CD4-positive, CD25-positive, alpha-beta regulatory T cell (primary cell): ENCODE measurements at regions not wholly inside any gene's neighbourhood (a gene's known extent, or its start where the extent isn't known, plus 50 kb on each side); places are given as distances from the start of the nearest gene placed in this dataset.

Source experiments
- ATAC-seq, 2 donors: fragments of 150-1000 bp; cut with Tn5 transposase; one replicate each; pipeline ENCODE4 v1.10.0; 2021; ENCODE audit warnings: low read depth in 2 of 2, moderate number of reproducible peaks in 2 of 2, moderate library complexity in 1 of 2
- DNase-seq, 3 donors: peaks; one replicate each; pipeline versions ENCODE4 v3.0.0 to v3.0.0-alpha.2; 2012 to 2022; ENCODE audit warnings: mixed read lengths in 1 of 3
- H3K27ac ChIP-seq: one replicate; pipeline ENCODE4 v1.7.0; 2013; ENCODE audit warnings: mild to moderate bottlenecking, low read length; ENCODE audit not compliant: insufficient read depth, poor library complexity, severe bottlenecking
- H3K27me3 ChIP-seq: one replicate; pipeline ENCODE4 v1.7.0; 2013; ENCODE audit warnings: low read length; ENCODE audit not compliant: control insufficient read depth, insufficient read depth
- H3K36me3 ChIP-seq: one replicate; pipeline ENCODE4 v1.7.0; 2013; ENCODE audit warnings: mild to moderate bottlenecking, low read length, moderate library complexity; ENCODE audit not compliant: control insufficient read depth, insufficient read depth
- H3K4me1 ChIP-seq: 2 replicates; pipeline ENCODE4 v1.7.0; 2013; ENCODE audit warnings: mild to moderate bottlenecking, low read length; ENCODE audit not compliant: insufficient read depth, control insufficient read depth, poor library complexity, severe bottlenecking
- H3K4me3 ChIP-seq: one replicate; pipeline ENCODE4 v1.7.0; 2013; ENCODE audit warnings: low read depth, mild to moderate bottlenecking, low read length, moderate library complexity
- H3K9me3 ChIP-seq, 2 experiments: 1 replicate in 1 of 2; 2 replicates in 1 of 2; pipeline ENCODE4 v1.7.0; 2013; ENCODE audit warnings: low read length in 2 of 2, mild to moderate bottlenecking in 1 of 2, moderate library complexity in 1 of 2; ENCODE audit not compliant: control insufficient read depth in 2 of 2
- H3K27ac Mint-ChIP-seq, 3 donors: one replicate each; pipeline ENCODE4 v1.8.0; 2020 to 2022; ENCODE audit warnings: mild to moderate bottlenecking in 3 of 3, mixed read lengths in 3 of 3, moderate library complexity in 2 of 3
- H3K27me3 Mint-ChIP-seq: one replicate; pipeline ENCODE4 v1.8.0; 2022; ENCODE audit warnings: mild to moderate bottlenecking, mixed read lengths
- H3K36me3 Mint-ChIP-seq: one replicate; pipeline ENCODE4 v1.8.0; 2020; ENCODE audit warnings: mixed read lengths
- H3K4me1 Mint-ChIP-seq, 4 donors: one replicate each; pipeline ENCODE4 v1.8.0; 2020 to 2022; ENCODE audit warnings: mixed read lengths in 4 of 4, mild to moderate bottlenecking in 1 of 4
- H3K4me3 Mint-ChIP-seq, 4 donors: one replicate each; pipeline ENCODE4 v1.8.0; 2020 to 2022; ENCODE audit warnings: mild to moderate bottlenecking in 4 of 4, mixed read lengths in 4 of 4, moderate library complexity in 3 of 4
- H3K9me3 Mint-ChIP-seq, 7 donors: one replicate each; pipeline ENCODE4 v1.8.0; 2020 to 2022; ENCODE audit warnings: mixed read lengths in 7 of 7, mild to moderate bottlenecking in 3 of 7, moderate library complexity in 2 of 7

GRCh38 chr11:127678631-127679030 lies 678.1 kb upstream of the KIRREL3 start:
- H3K27ac Mint-ChIP-seq = no peak overlapping the region
- no peak for DNase-seq
- H3K27me3 Mint-ChIP-seq = no peaks in the 10 kb centered on the region
- Histone ChIP-seq H3K9me3 (no peaks in the 10 kb centered on the region), H3K27ac (no peak overlapping the region), H3K27me3 (no peaks in the 10 kb centered on the region), H3K36me3 (no peaks in the 10 kb centered on the region), H3K4me1 (no peaks in the 10 kb centered on the region), H3K4me3 (no peak overlapping the region)
- H3K36me3 Mint-ChIP-seq = no peaks in the 10 kb centered on the region
- H3K4me3 Mint-ChIP-seq = no peak overlapping the region
- peaks cover 0 to 9% (median 1%) of the 10 kb centered on the region in 7 donors for H3K9me3 Mint-ChIP-seq
- no peak for ATAC-seq
- no peaks in the 10 kb centered on the region for H3K4me1 Mint-ChIP-seq

- Histone ChIP-seq H3K4me3 (no peak overlapping the region), H3K36me3 (no peaks in the 10 kb centered on the region), H3K9me3 (no peaks in the 10 kb centered on the region), H3K27ac (no peak overlapping the region), H3K4me1 (no peaks in the 10 kb centered on the region), H3K27me3 (no peaks in the 10 kb centered on the region)
- peaks cover 0 to 9% (median 3%) of the 10 kb centered on the region in 7 donors for H3K9me3 Mint-ChIP-seq
- H3K36me3 Mint-ChIP-seq = no peaks in the 10 kb centered on the region
- DNase-seq = no peak
- H3K27ac Mint-ChIP-seq = no peak overlapping the region
- no peak overlapping the region for H3K4me3 Mint-ChIP-seq
- ATAC-seq = no peak
- H3K27me3 Mint-ChIP-seq = no peaks in the 10 kb centered on the region
- no peaks in the 10 kb centered on the region for H3K4me1 Mint-ChIP-seq
Measured at GRCh38 chr11:127677660-127678425, 677.3 kb upstream of the KIRREL3 start.

DNA sequence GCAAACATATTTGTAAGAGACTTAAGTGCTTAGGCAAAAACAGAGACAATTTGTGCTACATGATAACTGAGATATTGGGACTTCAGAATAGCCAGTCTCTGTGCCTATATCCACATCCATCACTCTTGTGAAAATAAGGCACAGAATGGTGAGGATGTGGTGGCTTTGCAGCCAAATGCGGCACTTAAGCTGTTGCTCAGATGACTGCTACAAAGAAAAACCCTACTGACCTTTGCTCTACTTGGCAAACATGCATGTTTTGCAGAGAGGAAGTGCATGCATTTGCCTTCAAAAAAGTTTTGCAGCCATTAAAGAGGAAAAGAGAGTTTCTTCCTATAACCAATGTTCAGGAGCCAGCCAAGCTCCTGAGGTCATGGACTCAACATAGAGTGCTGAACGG lies 675.0 kb upstream of the KIRREL3 start:
- Mint-ChIP-seq H3K36me3 (no peaks in the 10 kb centered on the region), H3K27me3 (no peaks in the 10 kb centered on the region), H3K9me3 (peaks cover 0 to 5% (median 2%) of the 10 kb centered on the region in 7 donors), H3K27ac (no peak overlapping the region), H3K4me1 (no peaks in the 10 kb centered on the region), H3K4me3 (no peak overlapping the region)
- no peaks in the 10 kb centered on the region for H3K4me1 ChIP-seq
- no peak overlapping the region for H3K4me3 ChIP-seq
- no peaks in the 10 kb centered on the region for H3K9me3 ChIP-seq
- no peaks in the 10 kb centered on the region for H3K27me3 ChIP-seq
- H3K27ac ChIP-seq = no peak overlapping the region
- ATAC-seq (no peak), DNase-seq (no peak)
- H3K36me3 ChIP-seq = no peaks in the 10 kb centered on the region

- H3K36me3 ChIP-seq = no peaks in the 10 kb centered on the region
- DNase-seq (no peak), ATAC-seq (no peak)
- Mint-ChIP-seq H3K4me1 (no peaks in the 10 kb centered on the region), H3K27ac (no peak overlapping the region), H3K9me3 (peaks cover 0 to 6% (median 2%) of the 10 kb centered on the region in 7 donors), H3K4me3 (no peak overlapping the region), H3K27me3 (no peaks in the 10 kb centered on the region), H3K36me3 (no peaks in the 10 kb centered on the region)
- no peak overlapping the region for H3K27ac ChIP-seq
- H3K9me3 ChIP-seq = no peaks in the 10 kb centered on the region
- H3K4me3 ChIP-seq = no peak overlapping the region
- no peaks in the 10 kb centered on the region for H3K4me1 ChIP-seq
- no peaks in the 10 kb centered on the region for H3K27me3 ChIP-seq
Measured at GRCh38 chr11:127674754-127675153, 674.2 kb upstream of the KIRREL3 start.

- Histone ChIP-seq H3K27ac (no peak overlapping the region), H3K4me1 (no peaks in the 10 kb centered on the region), H3K27me3 (no peaks in the 10 kb centered on the region), H3K36me3 (no peaks in the 10 kb centered on the region), H3K9me3 (no peaks in the 10 kb centered on the region), H3K4me3 (no peak overlapping the region)
- no peaks in the 10 kb centered on the region for H3K36me3 Mint-ChIP-seq
- ATAC-seq (no peak), DNase-seq (no peak)
- no peak overlapping the region for H3K27ac Mint-ChIP-seq
- peaks cover 0 to 6% (median 1%) of the 10 kb centered on the region in 7 donors for H3K9me3 Mint-ChIP-seq
- H3K4me3 Mint-ChIP-seq = no peak overlapping the region
- H3K27me3 Mint-ChIP-seq = no peaks in the 10 kb centered on the region
- H3K4me1 Mint-ChIP-seq = no peaks in the 10 kb centered on the region
Measured at GRCh38 chr11:127670374-127671119, 670.0 kb upstream of the KIRREL3 start.

- ATAC-seq (no peak), DNase-seq (no peak)
- Mint-ChIP-seq H3K36me3 (no peaks in the 10 kb centered on the region), H3K27me3 (no peaks in the 10 kb centered on the region), H3K4me3 (no peak overlapping the region), H3K27ac (no peak overlapping the region), H3K4me1 (no peaks in the 10 kb centered on the region), H3K9me3 (peaks cover 0 to 8% (median 2%) of the 10 kb centered on the region in 7 donors)
- Histone ChIP-seq H3K36me3 (no peaks in the 10 kb centered on the region), H3K9me3 (peaks cover 2 to 4% of the 10 kb centered on the region in 2 experiments), H3K27me3 (no peaks in the 10 kb centered on the region), H3K4me3 (no peak overlapping the region), H3K27ac (no peak overlapping the region), H3K4me1 (no peaks in the 10 kb centered on the region)
Measured at GRCh38 chr11:127656116-127656836, 655.7 kb upstream of the KIRREL3 start.

DNA sequence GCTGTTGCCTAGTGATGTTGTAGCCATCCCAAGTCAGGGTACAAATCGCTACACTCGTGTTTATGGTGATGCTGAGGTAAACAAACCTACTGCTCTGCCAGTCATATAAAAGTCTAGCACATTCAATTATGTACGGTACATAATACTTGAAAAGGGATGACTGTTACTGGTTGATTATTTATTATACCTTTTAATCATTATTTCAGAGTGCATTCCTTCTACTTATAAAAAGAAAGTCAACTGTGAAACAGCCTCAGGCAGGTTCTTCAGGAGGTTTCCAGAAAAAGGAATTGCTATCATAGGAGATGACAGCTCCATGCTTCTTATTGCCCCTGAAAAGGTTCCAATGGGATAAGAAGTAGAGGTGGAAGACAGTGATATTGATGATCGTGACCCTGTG lies 652.5 kb upstream of the KIRREL3 start:
- H3K36me3 Mint-ChIP-seq = no peaks in the 10 kb centered on the region

More for the DNA sequence above, 652.5 kb upstream of the KIRREL3 start:
- no peaks in the 10 kb centered on the region for H3K27me3 ChIP-seq
- Mint-ChIP-seq H3K27me3 (no peaks in the 10 kb centered on the region), H3K4me3 (no peak overlapping the region), H3K27ac (no peak overlapping the region), H3K9me3 (peaks cover 0 to 2% (median 0%) of the 10 kb centered on the region in 7 donors), H3K4me1 (no peaks in the 10 kb centered on the region)
- no peaks in the 10 kb centered on the region for H3K9me3 ChIP-seq
- no peak overlapping the region for H3K4me3 ChIP-seq
- H3K27ac ChIP-seq = no peak overlapping the region
- H3K36me3 ChIP-seq = no peaks in the 10 kb centered on the region
- no peak for DNase-seq
- H3K4me1 ChIP-seq = no peaks in the 10 kb centered on the region
- ATAC-seq = no peak
